WTC11 (cell line): ENCODE measurements at regions not wholly inside any gene's neighbourhood (a gene's known extent, or its start where the extent isn't known, plus 50 kb on each side); places are given as distances from the start of the nearest gene placed in this dataset.

Source experiments
- ATAC-seq: fragments of 200-7000 bp; cut with Tn5 transposase; 2 replicates; pipeline ENCODE4 v1.10.0; 2021; ENCODE audit warnings: mild to moderate bottlenecking, moderate library complexity
- CTCF ChIA-PET: fragments of 300-600 bp; sonication (Branson Sonifier 250); formaldehyde crosslinking; loops from one replicate; lab custom pipeline; 2021; ENCODE audit warnings: antibody characterized with exemption; lab: Charles Lee
- POLR2A ChIA-PET: fragments of 350-600 bp; sonication (Branson Sonifier 250); formaldehyde crosslinking; loops from one replicate; lab custom pipeline; 2021; ENCODE audit warnings: antibody characterized with exemption; lab: Charles Lee
- DNase-seq: peaks from one replicate; pipeline ENCODE4 v3.0.0; 2021; ENCODE audit warnings: low spot score
- H3K27ac Mint-ChIP-seq: 2 replicates; pipeline ENCODE4 v1.8.0; 2021; ENCODE audit warnings: mixed read lengths
- H3K27me3 Mint-ChIP-seq: 2 replicates; pipeline ENCODE4 v1.8.0; 2021; ENCODE audit warnings: low read depth, mild to moderate bottlenecking, moderate library complexity, mixed read lengths
- H3K36me3 Mint-ChIP-seq: 2 replicates; pipeline ENCODE4 v1.8.0; 2021; ENCODE audit warnings: mixed read lengths
- H3K4me1 Mint-ChIP-seq: 2 replicates; pipeline ENCODE4 v1.8.0; 2022; ENCODE audit warnings: mixed read lengths
- H3K4me3 Mint-ChIP-seq: 2 replicates; pipeline ENCODE4 v1.8.0; 2021; ENCODE audit warnings: mild to moderate bottlenecking, moderate library complexity, mixed read lengths
- H3K9me3 Mint-ChIP-seq: 2 replicates; pipeline ENCODE4 v1.8.0; 2021; ENCODE audit warnings: mixed read lengths
- FOXK1 ChIP-seq: sonication (generic); formaldehyde crosslinking; IDR thresholded peaks from 2 replicates; pipeline ENCODE4 v1.8.0; 2022; ENCODE audit warnings: mild to moderate bottlenecking, moderate library complexity, missing genetic modification reagents
- HMGA2 ChIP-seq: fragments of 250-450 bp; sonication (Bioruptor Pico); IDR thresholded peaks from 2 replicates; pipeline ENCODE4 v1.4.0; 2021; ENCODE audit warnings: mild to moderate bottlenecking, moderate library complexity
- NR1H2 ChIP-seq: sonication (generic); formaldehyde crosslinking; IDR thresholded peaks from 2 replicates; pipeline ENCODE4 v1.9.0; 2021; ENCODE audit warnings: mild to moderate bottlenecking, moderate library complexity, missing genetic modification reagents
- NR2C2 ChIP-seq: sonication (generic); formaldehyde crosslinking; IDR thresholded peaks from 2 replicates; pipeline ENCODE4 v1.8.0; 2022; ENCODE audit warnings: mild to moderate bottlenecking, missing genetic modification reagents
- SMAD3 ChIP-seq: sonication (generic); formaldehyde crosslinking; IDR thresholded peaks from 2 replicates; pipeline ENCODE4 v1.8.0; 2022; ENCODE audit warnings: missing genetic modification reagents, mild to moderate bottlenecking, borderline replicate concordance
- TP53 ChIP-seq: sonication (generic); formaldehyde crosslinking; IDR thresholded peaks from 2 replicates; pipeline ENCODE4 v1.8.1; 2023; ENCODE audit warnings: mild to moderate bottlenecking, missing genetic modification reagents
- ZNF138 ChIP-seq: sonication (generic); formaldehyde crosslinking; conservative IDR thresholded peaks from 2 replicates; pipeline ENCODE4 v1.8.1; 2022; ENCODE audit warnings: mild to moderate bottlenecking, moderate library complexity, missing genetic modification reagents
- TF ChIP-seq, protein P1 (sequence below): sonication (generic); formaldehyde crosslinking; IDR thresholded peaks from 2 replicates; pipeline ENCODE4 v1.8.1; 2023; ENCODE audit warnings: mild to moderate bottlenecking, missing genetic modification reagents, borderline replicate concordance
- TF ChIP-seq, protein P2 (sequence below): sonication (generic); formaldehyde crosslinking; IDR thresholded peaks from 2 replicates; pipeline ENCODE4 v1.8.0; 2023; ENCODE audit warnings: missing genetic modification reagents, mild to moderate bottlenecking, borderline replicate concordance
- TF ChIP-seq, protein P3 (sequence below): sonication (generic); formaldehyde crosslinking; IDR thresholded peaks from 2 replicates; pipeline ENCODE4 v1.8.0; 2022; ENCODE audit warnings: mild to moderate bottlenecking, missing genetic modification reagents
- TF ChIP-seq, protein P4 (sequence below): sonication (generic); formaldehyde crosslinking; IDR thresholded peaks from 2 replicates; pipeline ENCODE4 v1.8.1; 2022; ENCODE audit warnings: mild to moderate bottlenecking, moderate library complexity, missing genetic modification reagents

DNA sequence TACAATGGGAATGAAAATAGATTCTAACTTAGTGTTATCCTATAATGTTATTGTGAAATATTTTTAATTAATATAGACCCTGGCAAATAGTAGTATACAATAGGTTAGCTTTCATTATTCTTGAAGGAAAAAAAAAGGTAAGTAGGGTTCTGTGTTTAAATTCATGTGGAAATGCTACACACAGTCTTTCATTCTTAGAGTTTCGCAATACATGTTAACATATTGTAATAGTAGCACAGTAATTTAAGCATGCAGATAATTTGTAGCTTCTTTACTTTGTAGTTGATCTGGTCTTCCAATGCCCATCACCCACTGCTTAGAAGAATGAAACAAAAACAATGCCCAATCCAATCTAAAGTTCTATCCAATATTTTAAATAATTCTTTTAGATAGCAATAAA, 54.8 kb upstream of the MSTN start (continued):
- TF ChIP-seq, protein P1, sequence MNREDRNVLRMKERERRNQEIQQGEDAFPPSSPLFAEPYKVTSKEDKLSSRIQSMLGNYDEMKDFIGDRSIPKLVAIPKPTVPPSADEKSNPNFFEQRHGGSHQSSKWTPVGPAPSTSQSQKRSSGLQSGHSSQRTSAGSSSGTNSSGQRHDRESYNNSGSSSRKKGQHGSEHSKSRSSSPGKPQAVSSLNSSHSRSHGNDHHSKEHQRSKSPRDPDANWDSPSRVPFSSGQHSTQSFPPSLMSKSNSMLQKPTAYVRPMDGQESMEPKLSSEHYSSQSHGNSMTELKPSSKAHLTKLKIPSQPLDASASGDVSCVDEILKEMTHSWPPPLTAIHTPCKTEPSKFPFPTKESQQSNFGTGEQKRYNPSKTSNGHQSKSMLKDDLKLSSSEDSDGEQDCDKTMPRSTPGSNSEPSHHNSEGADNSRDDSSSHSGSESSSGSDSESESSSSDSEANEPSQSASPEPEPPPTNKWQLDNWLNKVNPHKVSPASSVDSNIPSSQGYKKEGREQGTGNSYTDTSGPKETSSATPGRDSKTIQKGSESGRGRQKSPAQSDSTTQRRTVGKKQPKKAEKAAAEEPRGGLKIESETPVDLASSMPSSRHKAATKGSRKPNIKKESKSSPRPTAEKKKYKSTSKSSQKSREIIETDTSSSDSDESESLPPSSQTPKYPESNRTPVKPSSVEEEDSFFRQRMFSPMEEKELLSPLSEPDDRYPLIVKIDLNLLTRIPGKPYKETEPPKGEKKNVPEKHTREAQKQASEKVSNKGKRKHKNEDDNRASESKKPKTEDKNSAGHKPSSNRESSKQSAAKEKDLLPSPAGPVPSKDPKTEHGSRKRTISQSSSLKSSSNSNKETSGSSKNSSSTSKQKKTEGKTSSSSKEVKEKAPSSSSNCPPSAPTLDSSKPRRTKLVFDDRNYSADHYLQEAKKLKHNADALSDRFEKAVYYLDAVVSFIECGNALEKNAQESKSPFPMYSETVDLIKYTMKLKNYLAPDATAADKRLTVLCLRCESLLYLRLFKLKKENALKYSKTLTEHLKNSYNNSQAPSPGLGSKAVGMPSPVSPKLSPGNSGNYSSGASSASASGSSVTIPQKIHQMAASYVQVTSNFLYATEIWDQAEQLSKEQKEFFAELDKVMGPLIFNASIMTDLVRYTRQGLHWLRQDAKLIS (CRISPR knock-in tag), result no peak
- TF ChIP-seq SMAD3 (CRISPR knock-in tag), result no peak
- TF ChIP-seq NR1H2 (CRISPR knock-in tag), result no peak
- no peak for TF ChIP-seq FOXK1 (CRISPR knock-in tag)
- TF ChIP-seq ZNF138 (CRISPR knock-in tag), result no peak

DNA sequence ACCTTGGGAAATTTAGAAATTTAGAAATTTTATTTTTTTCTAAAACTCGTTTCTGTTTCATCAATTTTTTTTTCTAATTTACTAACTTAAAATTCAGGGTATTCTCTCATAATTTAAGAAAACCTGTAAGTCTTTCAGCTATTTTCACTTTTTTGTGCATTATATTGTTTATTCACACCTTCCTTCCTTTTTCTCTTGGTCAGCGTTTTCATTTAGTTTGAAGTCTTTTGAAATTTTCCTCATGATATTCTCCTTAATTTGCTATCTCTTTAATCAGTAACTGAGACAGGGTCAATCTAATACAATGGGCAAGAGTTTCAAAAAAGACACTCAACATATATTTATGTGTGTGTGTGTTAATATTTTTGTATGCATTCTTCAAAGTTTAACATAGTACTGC, 50.5 kb upstream of the MSTN start:
- Mint-ChIP-seq H3K27ac (no peak overlapping the region), H3K9me3 (peaks cover 13% of the 10 kb centered on the region), H3K4me1 (no peaks in the 10 kb centered on the region), H3K27me3 (no peaks in the 10 kb centered on the region; the same call in 1 of the 2 replicates), H3K36me3 (peaks cover 3% of the 10 kb centered on the region; the same call in 1 of the 2 replicates)
- no peak for TF ChIP-seq TP53 (CRISPR knock-in tag)
- no peak for TF ChIP-seq NR2C2 (CRISPR knock-in tag)
- TF ChIP-seq, protein P2, sequence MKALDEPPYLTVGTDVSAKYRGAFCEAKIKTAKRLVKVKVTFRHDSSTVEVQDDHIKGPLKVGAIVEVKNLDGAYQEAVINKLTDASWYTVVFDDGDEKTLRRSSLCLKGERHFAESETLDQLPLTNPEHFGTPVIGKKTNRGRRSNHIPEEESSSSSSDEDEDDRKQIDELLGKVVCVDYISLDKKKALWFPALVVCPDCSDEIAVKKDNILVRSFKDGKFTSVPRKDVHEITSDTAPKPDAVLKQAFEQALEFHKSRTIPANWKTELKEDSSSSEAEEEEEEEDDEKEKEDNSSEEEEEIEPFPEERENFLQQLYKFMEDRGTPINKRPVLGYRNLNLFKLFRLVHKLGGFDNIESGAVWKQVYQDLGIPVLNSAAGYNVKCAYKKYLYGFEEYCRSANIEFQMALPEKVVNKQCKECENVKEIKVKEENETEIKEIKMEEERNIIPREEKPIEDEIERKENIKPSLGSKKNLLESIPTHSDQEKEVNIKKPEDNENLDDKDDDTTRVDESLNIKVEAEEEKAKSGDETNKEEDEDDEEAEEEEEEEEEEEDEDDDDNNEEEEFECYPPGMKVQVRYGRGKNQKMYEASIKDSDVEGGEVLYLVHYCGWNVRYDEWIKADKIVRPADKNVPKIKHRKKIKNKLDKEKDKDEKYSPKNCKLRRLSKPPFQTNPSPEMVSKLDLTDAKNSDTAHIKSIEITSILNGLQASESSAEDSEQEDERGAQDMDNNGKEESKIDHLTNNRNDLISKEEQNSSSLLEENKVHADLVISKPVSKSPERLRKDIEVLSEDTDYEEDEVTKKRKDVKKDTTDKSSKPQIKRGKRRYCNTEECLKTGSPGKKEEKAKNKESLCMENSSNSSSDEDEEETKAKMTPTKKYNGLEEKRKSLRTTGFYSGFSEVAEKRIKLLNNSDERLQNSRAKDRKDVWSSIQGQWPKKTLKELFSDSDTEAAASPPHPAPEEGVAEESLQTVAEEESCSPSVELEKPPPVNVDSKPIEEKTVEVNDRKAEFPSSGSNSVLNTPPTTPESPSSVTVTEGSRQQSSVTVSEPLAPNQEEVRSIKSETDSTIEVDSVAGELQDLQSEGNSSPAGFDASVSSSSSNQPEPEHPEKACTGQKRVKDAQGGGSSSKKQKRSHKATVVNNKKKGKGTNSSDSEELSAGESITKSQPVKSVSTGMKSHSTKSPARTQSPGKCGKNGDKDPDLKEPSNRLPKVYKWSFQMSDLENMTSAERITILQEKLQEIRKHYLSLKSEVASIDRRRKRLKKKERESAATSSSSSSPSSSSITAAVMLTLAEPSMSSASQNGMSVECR (CRISPR knock-in tag), result no peak
- TF ChIP-seq, protein P3, sequence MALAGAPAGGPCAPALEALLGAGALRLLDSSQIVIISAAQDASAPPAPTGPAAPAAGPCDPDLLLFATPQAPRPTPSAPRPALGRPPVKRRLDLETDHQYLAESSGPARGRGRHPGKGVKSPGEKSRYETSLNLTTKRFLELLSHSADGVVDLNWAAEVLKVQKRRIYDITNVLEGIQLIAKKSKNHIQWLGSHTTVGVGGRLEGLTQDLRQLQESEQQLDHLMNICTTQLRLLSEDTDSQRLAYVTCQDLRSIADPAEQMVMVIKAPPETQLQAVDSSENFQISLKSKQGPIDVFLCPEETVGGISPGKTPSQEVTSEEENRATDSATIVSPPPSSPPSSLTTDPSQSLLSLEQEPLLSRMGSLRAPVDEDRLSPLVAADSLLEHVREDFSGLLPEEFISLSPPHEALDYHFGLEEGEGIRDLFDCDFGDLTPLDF (CRISPR knock-in tag), result no peak
- no peak for TF ChIP-seq HMGA2 (CRISPR knock-in tag)
- TF ChIP-seq, protein P1 (CRISPR knock-in tag), result no peak
- TF ChIP-seq, protein P4, sequence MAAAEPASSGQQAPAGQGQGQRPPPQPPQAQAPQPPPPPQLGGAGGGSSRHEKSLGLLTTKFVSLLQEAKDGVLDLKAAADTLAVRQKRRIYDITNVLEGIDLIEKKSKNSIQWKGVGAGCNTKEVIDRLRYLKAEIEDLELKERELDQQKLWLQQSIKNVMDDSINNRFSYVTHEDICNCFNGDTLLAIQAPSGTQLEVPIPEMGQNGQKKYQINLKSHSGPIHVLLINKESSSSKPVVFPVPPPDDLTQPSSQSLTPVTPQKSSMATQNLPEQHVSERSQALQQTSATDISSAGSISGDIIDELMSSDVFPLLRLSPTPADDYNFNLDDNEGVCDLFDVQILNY (CRISPR knock-in tag), result no peak
- TF ChIP-seq, all 79 proteins: peak for 0
- no peak for ATAC-seq
- CTCF ChIA-PET, result no interaction called here
- POLR2A ChIA-PET, result no interaction called here
- H3K4me3 Mint-ChIP-seq, result no peak overlapping the region
- no peak for DNase-seq
